Fibroblast of peridontal ligament (primary cell): ENCODE measurements at regions not wholly inside any gene's neighbourhood (a gene's known extent, or its start where the extent isn't known, plus 50 kb on each side); places are given as distances from the start of the nearest gene placed in this dataset.
"Not testable (repeated sequence)": the region's sequence is repeated elsewhere in the genome, so short reads cannot be mapped to it uniquely, and the experiment has no call there.

Experiments
- DNase-seq: peaks from one replicate; pipeline ENCODE4 v3.0.0-alpha.2; 2010; ENCODE audit errors: extremely low read depth

GRCh38 chr4:117014236-117014635 lies 71.1 kb downstream of the TRAM1L1 start:
- DNase-seq, result no peak

DNA sequence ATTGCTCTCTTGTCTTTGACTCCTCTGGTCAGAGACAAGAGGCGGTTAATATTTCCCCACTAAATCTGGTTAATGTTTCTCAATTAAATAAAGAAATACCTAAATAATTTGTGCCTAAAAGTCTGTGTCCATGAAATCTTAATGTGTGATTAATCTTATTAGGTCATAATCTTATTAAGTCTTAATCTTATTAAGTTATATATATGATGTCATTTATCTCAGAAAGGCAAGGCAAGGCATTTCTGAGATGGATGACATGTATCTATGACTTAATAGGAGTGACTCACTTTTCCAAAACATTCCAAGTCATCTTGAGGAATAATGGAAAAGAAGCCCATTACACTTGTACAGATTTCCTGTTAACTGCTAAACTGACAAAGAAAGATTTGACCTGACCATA lies 74.7 kb downstream of the TRAM1L1 start:
- DNase-seq, result no peak

- DNase-seq, result no peak
Observed at GRCh38 chr4:117001077-117001476, 84.3 kb downstream of the TRAM1L1 start.

- no peak for DNase-seq
Observed at GRCh38 chr4:116982656-116983055, 102.7 kb downstream of the TRAM1L1 start.

GRCh38 chr4:116980436-116980835 lies 104.9 kb downstream of the TRAM1L1 start:
- DNase-seq, result not testable (repeated sequence)

GRCh38 chr4:116959045-116959444 lies 126.3 kb downstream of the TRAM1L1 start:
- DNase-seq, result no peak

DNA sequence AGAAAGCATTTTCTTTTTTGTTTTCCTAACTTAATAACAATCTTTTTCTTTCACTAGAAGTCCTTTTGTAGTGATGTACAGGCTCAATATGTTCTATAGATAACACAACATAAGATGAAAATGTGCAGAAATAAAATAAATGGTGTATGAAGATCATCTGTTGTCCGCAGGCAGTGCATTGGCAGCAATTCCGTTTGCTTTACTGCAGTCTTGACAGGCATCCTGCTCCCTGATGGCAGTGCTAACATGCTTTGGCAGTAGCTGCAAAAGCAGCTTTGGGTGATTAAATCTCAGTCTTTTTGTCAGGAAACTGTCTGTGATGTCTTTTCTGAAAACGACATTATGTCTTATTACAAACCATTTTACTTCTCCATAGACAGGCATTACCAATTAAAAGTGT lies 131.4 kb downstream of the TRAM1L1 start:
- no peak for DNase-seq

DNA sequence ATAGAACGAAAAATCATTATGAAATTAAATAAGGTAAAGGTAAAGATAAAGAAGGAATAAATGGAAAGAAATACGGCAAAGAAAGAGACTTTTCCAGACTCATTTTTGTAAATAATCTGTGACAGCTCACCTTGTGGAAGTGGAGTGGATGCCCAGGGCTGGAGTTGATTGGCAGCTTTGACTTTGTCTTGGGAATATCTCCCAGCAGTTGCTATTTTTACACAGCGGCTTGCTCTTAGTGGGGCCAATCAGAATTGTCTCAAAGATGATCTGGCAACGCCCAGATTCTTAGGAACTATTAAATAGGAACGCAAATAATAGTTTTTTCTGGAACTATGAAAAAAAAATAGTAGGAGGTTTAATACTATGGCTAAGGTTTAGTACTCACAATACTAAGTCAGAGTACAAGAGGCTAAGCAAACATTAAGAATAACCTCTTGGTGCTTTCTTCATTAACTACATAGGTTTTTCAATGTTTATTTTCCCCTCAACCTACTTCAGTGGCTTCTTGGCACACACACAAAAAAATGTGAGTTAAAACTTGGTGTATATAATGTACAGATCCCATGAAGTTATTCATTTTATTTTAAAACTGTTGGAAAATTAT lies 132.7 kb downstream of the TRAM1L1 start:
- no peak for DNase-seq

DNA sequence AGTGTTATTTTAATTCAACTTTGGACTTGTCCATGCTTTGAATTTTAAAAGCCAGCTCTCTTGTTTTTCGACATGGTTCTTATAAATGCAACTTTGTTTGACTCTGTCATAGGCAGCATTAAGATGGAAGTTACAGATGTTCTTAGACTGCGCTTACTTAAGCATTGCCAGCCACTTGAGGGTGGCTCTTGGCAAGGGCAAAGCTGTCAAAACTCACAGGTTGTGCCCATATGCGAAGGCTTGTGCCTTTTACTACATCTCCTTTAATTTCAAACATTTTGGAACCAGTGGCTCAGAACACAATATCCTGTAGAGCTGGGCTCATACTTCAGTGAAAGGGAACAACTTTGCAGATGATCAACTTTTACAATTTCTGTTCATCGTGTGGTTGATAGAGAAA lies 135.5 kb downstream of the TRAM1L1 start:
- DNase-seq, result no peak

- DNase-seq, result no peak
Observed at GRCh38 chr4:116942315-116942714, 143.1 kb downstream of the TRAM1L1 start.

GRCh38 chr4:116930329-116930728 lies 155.0 kb downstream of the TRAM1L1 start:
- no peak for DNase-seq

DNA sequence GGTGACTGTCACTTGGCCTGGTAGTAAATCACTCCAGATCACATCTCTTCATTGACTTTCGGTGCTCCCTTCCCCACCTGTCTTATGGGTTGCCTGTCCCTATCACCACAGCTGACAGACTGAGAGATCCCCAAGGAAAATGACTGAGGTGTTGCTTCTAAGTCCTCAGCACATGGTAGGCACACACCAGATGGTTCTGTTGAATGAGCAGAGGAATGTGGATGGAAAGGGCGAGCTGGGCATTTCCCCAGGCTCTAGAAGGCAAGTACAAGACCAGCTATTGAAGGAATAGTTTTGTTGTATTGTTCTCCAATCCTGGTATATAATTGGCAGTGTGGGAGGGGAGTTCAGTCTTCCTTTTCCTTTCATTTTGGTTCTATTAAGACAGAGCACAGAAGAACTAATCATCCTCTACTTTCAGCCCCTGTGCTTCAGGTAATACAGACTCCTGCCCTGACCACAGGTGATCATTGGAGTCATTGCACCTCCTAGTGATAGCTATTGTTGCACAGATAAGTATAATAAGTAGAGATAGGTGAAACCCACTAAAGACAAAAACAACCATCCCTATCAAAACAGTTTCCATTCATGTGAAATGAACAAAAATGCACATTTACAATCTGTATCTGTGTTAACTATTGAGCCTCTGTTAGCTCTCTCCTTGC lies 158.6 kb downstream of the TRAM1L1 start:
- DNase-seq, result no peak

DNA sequence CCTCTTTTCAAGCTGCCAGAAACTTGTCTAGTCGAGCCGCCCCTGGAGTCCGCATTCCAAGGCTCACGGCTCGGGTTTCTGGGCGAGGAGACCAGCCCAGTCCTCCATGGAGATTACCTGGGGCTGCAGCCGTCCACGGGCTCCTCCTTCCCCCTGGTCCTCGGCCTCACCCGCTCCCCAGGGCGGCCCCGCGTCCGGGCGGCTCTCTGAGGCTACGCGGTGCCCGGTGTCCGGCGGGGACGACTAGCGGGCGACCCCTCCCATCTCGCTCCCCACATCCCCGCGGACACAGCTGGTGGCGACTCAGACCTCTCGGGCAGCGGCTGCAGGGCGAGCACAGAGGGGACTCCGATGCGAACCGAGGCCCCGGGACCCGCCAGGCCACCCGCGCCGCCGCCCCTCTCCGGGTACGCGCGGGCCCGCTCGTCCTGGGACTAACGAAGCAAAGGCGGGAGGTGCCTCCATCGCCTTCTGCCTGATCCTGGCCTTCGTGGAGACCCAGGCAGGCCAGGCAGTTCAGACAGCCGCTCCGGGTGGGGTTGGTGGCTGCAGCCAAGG lies 159.4 kb downstream of the TRAM1L1 start:
- no peak for DNase-seq

DNA sequence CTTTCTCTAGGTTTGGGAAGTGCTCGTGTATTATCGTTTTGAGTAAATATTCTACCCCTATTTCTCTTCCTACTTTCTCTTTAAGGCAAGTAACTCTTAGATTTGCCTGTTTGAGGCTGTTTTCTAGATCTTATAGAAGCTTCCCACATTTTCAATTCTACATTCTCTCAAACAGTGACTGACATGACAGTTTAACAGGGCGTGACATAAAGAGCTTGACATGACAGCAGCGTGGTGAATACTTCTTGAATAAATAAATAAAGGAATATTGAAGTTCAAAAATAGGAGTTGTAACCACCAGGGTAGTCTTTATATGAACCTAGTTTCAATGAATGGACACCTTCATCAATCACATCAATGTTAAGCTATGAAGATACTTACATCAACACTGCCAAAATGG lies 162.0 kb downstream of the TRAM1L1 start:
- DNase-seq, result no peak

GRCh38 chr4:116913451-116913850 lies 171.9 kb downstream of the TRAM1L1 start:
- no peak for DNase-seq

- DNase-seq, result no peak
Observed at GRCh38 chr4:116906758-116907157, 178.6 kb downstream of the TRAM1L1 start.

- no peak for DNase-seq
Observed at GRCh38 chr4:116899561-116899960, 185.8 kb downstream of the TRAM1L1 start.

DNA sequence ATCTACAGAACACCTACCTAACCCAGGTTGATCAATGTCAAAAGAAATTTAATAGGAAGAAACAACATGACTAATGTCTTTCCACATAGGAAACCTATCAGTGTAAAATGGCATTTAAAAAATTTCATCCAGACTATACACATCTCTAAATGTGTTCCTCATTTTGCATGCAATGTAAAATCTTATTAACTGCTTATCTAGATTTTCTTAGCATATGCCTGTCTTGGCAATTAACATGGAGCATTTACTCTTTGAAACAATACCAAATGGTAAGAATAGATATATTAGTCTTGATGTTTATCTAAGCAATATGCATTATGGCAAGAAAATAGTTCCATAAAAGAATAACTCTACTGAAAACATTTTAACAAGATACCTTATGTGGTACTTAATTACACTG lies 199.8 kb downstream of the TRAM1L1 start:
- DNase-seq, result no peak

DNA sequence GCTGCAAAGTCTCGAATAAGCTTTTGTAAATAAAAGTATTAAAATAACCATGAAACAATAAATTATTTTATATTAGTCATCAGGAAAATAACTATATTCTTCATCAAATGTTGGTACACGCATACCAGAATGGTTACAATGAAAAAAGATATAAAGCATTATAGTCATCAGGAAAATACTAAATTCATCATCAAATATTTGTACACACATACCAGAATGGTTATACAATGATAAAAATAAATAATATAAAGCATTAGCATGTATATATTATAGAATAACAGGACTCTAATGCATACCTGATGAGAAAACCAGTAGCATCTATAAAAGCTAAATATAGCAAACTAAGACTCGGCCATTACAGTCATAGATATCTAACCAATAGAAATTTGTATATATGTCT lies 202.9 kb downstream of the TRAM1L1 start:
- no peak for DNase-seq

GRCh38 chr4:116881077-116881476 lies 204.3 kb downstream of the TRAM1L1 start:
- DNase-seq, result no peak

GRCh38 chr4:116880625-116881024 lies 204.8 kb downstream of the TRAM1L1 start:
- DNase-seq, result no peak

GRCh38 chr4:116878280-116878679 lies 207.1 kb downstream of the TRAM1L1 start:
- no peak for DNase-seq

DNA sequence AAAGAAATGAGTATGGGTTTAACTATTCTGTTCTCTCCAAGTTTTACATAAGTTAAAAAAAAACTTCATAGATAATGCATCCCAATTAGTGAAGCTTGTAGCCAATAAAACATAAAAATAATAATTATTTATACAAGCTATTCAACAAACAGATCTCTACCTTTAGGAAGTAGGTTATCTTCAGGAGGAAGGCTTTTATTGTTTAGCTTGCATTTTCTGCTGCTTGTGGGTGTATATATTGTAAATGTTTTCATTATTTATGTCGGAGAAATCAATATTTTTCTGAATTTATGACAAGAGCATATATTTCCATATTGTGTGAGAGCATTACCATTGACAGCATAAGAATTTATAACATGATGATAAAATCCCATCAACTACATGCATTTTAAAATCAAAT lies 208.3 kb downstream of the TRAM1L1 start:
- no peak for DNase-seq

- no peak for DNase-seq
Observed at GRCh38 chr4:116872941-116873340, 212.4 kb downstream of the TRAM1L1 start.
